SK-N-SH (cell line): ENCODE measurements at regions not wholly inside any gene's neighbourhood (a gene's known extent, or its start where the extent isn't known, plus 50 kb on each side); places are given as distances from the start of the nearest gene placed in this dataset.

Experiments
- CTCF ChIA-PET: fragments of 300-600, 350-600 bp; formaldehyde crosslinking; extraction: SDS; loops from one replicate; lab custom pipeline; 2021; lab: Yijun Ruan, JAX
- POLR2A ChIA-PET: fragments of 350-600 bp; sonication (Branson Sonifier 250); formaldehyde crosslinking; extraction: SDS; loops from one replicate; lab custom pipeline; 2020; ENCODE audit warnings: antibody characterized with exemption, inconsistent platforms; lab: Yijun Ruan, JAX
- DNase-seq: peaks from one replicate; pipeline ENCODE4 v3.0.0; 2012
- H2AFZ ChIP-seq: fragments of 200-600 bp; sonication (generic); 2 replicates; pipeline ENCODE4 v1.8.1; 2016; ENCODE audit warnings: antibody characterized with exemption, mild to moderate bottlenecking, low read depth
- H3F3A ChIP-seq: fragments of 200-600 bp; sonication (generic); replicated peaks from 2 replicates; pipeline ENCODE3; 2016; ENCODE audit warnings: antibody characterized with exemption, mild to moderate bottlenecking; ENCODE audit not compliant: insufficient read depth
- H3K27ac ChIP-seq, 2 experiments: fragments of 200-500 bp in 1 of 2; fragments of 200-600 bp in 1 of 2; sonication (Bioruptor generic) in 1 of 2; sonication (generic), shearing (Covaris generic) in 1 of 2; 2 replicates each; pipeline versions ENCODE4 v1.5.1 to v1.6.1; 2014 to 2016; ENCODE audit warnings: low read depth in 2 of 2, inconsistent platforms in 1 of 2, low read length in 1 of 2, mild to moderate bottlenecking in 1 of 2, mixed read lengths in 1 of 2
- H3K27me3 ChIP-seq: fragments of 200-600 bp; sonication (generic), shearing (Covaris generic); 2 replicates; pipeline ENCODE4 v1.6.1; 2016; ENCODE audit warnings: mixed run types; ENCODE audit not compliant: insufficient read depth
- H3K36me3 ChIP-seq, 2 experiments: fragments of 200-500 bp in 1 of 2; fragments of 200-600 bp in 1 of 2; sonication (Bioruptor generic) in 1 of 2; sonication (generic) in 1 of 2; replicated peaks in 1 of 2; 2 replicates each; pipeline versions ENCODE3 to v1.5.1; 2014 to 2016; ENCODE audit warnings: low read length in 1 of 2, mild to moderate bottlenecking in 1 of 2; ENCODE audit not compliant: insufficient read depth in 2 of 2, control insufficient read depth in 1 of 2
- H3K4me1 ChIP-seq, 2 experiments: fragments of 200-500 bp in 1 of 2; fragments of 200-600 bp in 1 of 2; sonication (Bioruptor generic) in 1 of 2; sonication (generic), shearing (Covaris generic) in 1 of 2; 2 replicates each; pipeline versions ENCODE4 v1.5.1 to v1.6.1; 2014 to 2016; ENCODE audit warnings: low read depth in 1 of 2, low read length in 1 of 2, mixed run types in 1 of 2; ENCODE audit not compliant: insufficient read depth in 2 of 2, control insufficient read depth in 1 of 2
- H3K4me2 ChIP-seq: fragments of 200-600 bp; sonication (generic), shearing (Covaris generic); 2 replicates; pipeline ENCODE4 v1.6.1; 2017; ENCODE audit warnings: mixed run types
- H3K4me3 ChIP-seq, 2 experiments: fragments of 200-500 bp in 1 of 2; fragments of 200-600 bp in 1 of 2; sonication (Bioruptor generic) in 1 of 2; sonication (generic), shearing (Covaris generic) in 1 of 2; 2 replicates each; pipeline versions ENCODE4 v1.5.1 to v1.8.1; 2014 to 2016; ENCODE audit warnings: low read depth in 2 of 2, inconsistent platforms in 1 of 2, low read length in 1 of 2, mild to moderate bottlenecking in 1 of 2, mixed read lengths in 1 of 2, moderate library complexity in 1 of 2
- H3K79me2 ChIP-seq: fragments of 200-600 bp; sonication (generic); 2 replicates; pipeline ENCODE4 v1.8.1; 2017; ENCODE audit warnings: mild to moderate bottlenecking; ENCODE audit not compliant: insufficient read depth
- H3K9ac ChIP-seq: fragments of 200-600 bp; sonication (generic); 2 replicates; pipeline ENCODE4 v1.6.1; 2017; ENCODE audit warnings: mixed run types
- H3K9me2 ChIP-seq: fragments of 200-600 bp; sonication (generic); 2 replicates; pipeline ENCODE4 v1.6.1; 2017; ENCODE audit warnings: mixed run types
- H3K9me3 ChIP-seq: fragments of 200-600 bp; sonication (generic); 2 replicates; pipeline ENCODE4 v1.6.1; 2017; ENCODE audit warnings: mixed run types, mild to moderate bottlenecking, moderate library complexity
- H4K20me1 ChIP-seq: fragments of 200-600 bp; sonication (generic); 2 replicates; pipeline ENCODE4 v1.6.1; 2017; ENCODE audit warnings: mild to moderate bottlenecking, mixed run types; ENCODE audit not compliant: insufficient read depth
- EP300 ChIP-seq, 2 experiments: IDR thresholded peaks; 2 replicates each; pipeline versions ENCODE4 v1.4.0 to v1.6.1; 2012; ENCODE audit warnings: borderline replicate concordance in 1 of 2, low read depth in 1 of 2, low read length in 1 of 2
- FOXM1 ChIP-seq: IDR thresholded peaks from 2 replicates; pipeline ENCODE4 v1.4.0; 2012; ENCODE audit warnings: low read depth, mild to moderate bottlenecking
- GABPA ChIP-seq: IDR thresholded peaks from 2 replicates; pipeline ENCODE4 v1.4.0; 2012; ENCODE audit warnings: low read depth, mild to moderate bottlenecking
- GATA2 ChIP-seq: sonication (generic); formaldehyde crosslinking; IDR thresholded peaks from 2 replicates; pipeline ENCODE4 v1.5.0; 2020; ENCODE audit warnings: mild to moderate bottlenecking, missing genetic modification reagents
- MEF2A ChIP-seq: IDR thresholded peaks from 2 replicates; pipeline ENCODE4 v1.4.0; 2012; ENCODE audit warnings: low read depth, borderline replicate concordance
- NRF1 ChIP-seq: IDR thresholded peaks from 2 replicates; pipeline ENCODE4 v1.6.1; 2012; ENCODE audit warnings: low read depth, mild to moderate bottlenecking, low read length
- SIN3A ChIP-seq: IDR thresholded peaks from 2 replicates; pipeline ENCODE4 v1.6.1; 2012; ENCODE audit warnings: low read depth, mild to moderate bottlenecking, low read length, moderate library complexity, borderline replicate concordance
- SMC3 ChIP-seq: IDR thresholded peaks from 2 replicates; pipeline ENCODE4 v1.6.1; 2012; ENCODE audit warnings: low read depth, low read length, improper control_type of control experiment
- TEAD4 ChIP-seq: IDR thresholded peaks from 2 replicates; pipeline ENCODE4 v1.4.0; 2012; ENCODE audit warnings: mild to moderate bottlenecking, borderline replicate concordance; ENCODE audit not compliant: insufficient read depth
- YY1 ChIP-seq: IDR thresholded peaks from 2 replicates; pipeline ENCODE4 v1.4.0; 2012; ENCODE audit warnings: low read depth, mild to moderate bottlenecking
- WGBS: methylation state at CpG from one replicate; pipeline ENCODE4 v1.1.6; 2017; ENCODE audit warnings: low lambda C conversion rate; 5-methylcytosine and 5-hydroxymethylcytosine counted together
- TF ChIP-seq, protein P1 (sequence below): fragments of 200-600 bp; sonication (generic); IDR thresholded peaks from 2 replicates; pipeline ENCODE4 v1.6.1; 2017; ENCODE audit warnings: antibody characterized with exemption, mild to moderate bottlenecking, moderate library complexity
- TF ChIP-seq, protein P2 (sequence below): IDR thresholded peaks from 2 replicates; pipeline ENCODE4 v1.6.1; 2012; ENCODE audit warnings: mild to moderate bottlenecking, low read depth, low read length, moderate library complexity
- TF ChIP-seq, protein P3 (sequence below): IDR thresholded peaks from 2 replicates; pipeline ENCODE4 v1.4.0; 2012; ENCODE audit warnings: low read depth
- TF ChIP-seq, protein P4 (sequence below): IDR thresholded peaks from 2 replicates; pipeline ENCODE4 v1.4.0; 2012; ENCODE audit warnings: low read depth, borderline replicate concordance

DNA sequence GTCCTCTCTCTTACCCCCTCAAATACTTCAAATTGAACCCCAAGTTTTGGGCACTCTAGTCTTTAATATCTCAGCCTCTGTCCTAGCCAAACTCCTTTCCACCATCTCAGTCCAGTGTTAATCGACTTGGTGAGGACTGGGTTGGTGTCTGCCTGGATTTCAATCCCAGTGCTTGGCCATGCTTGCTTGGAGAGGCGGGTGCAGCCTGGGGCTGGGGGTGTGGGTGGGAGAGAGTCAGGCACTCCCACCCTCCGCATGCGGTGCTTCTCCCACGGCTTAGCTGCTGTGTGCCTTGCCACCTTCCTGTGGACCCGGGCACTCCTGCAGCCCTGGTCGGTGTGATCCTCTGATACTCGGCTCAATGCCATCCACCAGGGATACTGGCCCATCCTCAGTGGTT lies 220.8 kb upstream of the HDAC4 start:
- Histone ChIP-seq H3K27me3 (no peaks in the 10 kb centered on the region), H3K9me2 (no peaks in the 10 kb centered on the region), H3K9me3 (peaks cover 4% of the 10 kb centered on the region; the same call in 1 of the 2 replicates), H3F3A (no peaks in the 10 kb centered on the region), H3K4me2 (no peak overlapping the region), H3K36me3 (no peaks in the 10 kb centered on the region), H3K4me3 (no peak overlapping the region), H3K27ac (no peak overlapping the region), H2AFZ (no peak overlapping the region), H4K20me1 (no peaks in the 10 kb centered on the region), H3K4me1 (peaks cover 0 to 2% of the 10 kb centered on the region in 2 experiments; a peak in 1 of 4 replicates), H3K79me2 (no peaks in the 10 kb centered on the region), H3K9ac (no peak overlapping the region)
- TF ChIP-seq YY1 (no peak), TEAD4 (no peak)
- CTCF ChIA-PET, result no interaction called here
- 63% methylated on average over 8 of the region's 8 CpGs for WGBS
- POLR2A ChIA-PET, result no interaction called here
- no peak for DNase-seq

DNA sequence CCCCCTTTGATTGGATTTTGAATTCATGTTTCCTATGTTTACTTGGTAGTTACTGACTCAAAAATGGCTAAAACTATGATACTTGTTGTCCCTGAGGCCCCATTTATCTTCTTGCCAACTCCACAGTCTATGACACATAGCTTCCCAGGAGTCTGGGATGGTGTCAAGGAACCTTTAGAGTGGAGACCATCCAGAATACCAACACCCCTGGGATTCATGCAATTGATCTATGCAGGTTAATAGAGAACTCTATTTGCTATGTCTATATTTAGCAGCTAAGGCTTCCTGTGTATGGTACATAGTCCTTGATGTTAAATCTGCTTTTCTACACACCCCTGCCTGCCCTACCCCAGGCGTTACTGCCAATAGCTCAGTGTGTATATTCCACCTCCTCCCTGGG lies 218.5 kb upstream of the HDAC4 start:
- TF ChIP-seq, protein P1, sequence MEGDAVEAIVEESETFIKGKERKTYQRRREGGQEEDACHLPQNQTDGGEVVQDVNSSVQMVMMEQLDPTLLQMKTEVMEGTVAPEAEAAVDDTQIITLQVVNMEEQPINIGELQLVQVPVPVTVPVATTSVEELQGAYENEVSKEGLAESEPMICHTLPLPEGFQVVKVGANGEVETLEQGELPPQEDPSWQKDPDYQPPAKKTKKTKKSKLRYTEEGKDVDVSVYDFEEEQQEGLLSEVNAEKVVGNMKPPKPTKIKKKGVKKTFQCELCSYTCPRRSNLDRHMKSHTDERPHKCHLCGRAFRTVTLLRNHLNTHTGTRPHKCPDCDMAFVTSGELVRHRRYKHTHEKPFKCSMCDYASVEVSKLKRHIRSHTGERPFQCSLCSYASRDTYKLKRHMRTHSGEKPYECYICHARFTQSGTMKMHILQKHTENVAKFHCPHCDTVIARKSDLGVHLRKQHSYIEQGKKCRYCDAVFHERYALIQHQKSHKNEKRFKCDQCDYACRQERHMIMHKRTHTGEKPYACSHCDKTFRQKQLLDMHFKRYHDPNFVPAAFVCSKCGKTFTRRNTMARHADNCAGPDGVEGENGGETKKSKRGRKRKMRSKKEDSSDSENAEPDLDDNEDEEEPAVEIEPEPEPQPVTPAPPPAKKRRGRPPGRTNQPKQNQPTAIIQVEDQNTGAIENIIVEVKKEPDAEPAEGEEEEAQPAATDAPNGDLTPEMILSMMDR, result no peak
- TF ChIP-seq, protein P2, sequence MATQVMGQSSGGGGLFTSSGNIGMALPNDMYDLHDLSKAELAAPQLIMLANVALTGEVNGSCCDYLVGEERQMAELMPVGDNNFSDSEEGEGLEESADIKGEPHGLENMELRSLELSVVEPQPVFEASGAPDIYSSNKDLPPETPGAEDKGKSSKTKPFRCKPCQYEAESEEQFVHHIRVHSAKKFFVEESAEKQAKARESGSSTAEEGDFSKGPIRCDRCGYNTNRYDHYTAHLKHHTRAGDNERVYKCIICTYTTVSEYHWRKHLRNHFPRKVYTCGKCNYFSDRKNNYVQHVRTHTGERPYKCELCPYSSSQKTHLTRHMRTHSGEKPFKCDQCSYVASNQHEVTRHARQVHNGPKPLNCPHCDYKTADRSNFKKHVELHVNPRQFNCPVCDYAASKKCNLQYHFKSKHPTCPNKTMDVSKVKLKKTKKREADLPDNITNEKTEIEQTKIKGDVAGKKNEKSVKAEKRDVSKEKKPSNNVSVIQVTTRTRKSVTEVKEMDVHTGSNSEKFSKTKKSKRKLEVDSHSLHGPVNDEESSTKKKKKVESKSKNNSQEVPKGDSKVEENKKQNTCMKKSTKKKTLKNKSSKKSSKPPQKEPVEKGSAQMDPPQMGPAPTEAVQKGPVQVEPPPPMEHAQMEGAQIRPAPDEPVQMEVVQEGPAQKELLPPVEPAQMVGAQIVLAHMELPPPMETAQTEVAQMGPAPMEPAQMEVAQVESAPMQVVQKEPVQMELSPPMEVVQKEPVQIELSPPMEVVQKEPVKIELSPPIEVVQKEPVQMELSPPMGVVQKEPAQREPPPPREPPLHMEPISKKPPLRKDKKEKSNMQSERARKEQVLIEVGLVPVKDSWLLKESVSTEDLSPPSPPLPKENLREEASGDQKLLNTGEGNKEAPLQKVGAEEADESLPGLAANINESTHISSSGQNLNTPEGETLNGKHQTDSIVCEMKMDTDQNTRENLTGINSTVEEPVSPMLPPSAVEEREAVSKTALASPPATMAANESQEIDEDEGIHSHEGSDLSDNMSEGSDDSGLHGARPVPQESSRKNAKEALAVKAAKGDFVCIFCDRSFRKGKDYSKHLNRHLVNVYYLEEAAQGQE, result no peak
- POLR2A ChIA-PET, result no interaction called here
- Histone ChIP-seq H3K9me2 (no peaks in the 10 kb centered on the region), H4K20me1 (no peaks in the 10 kb centered on the region), H3K4me3 (no peak overlapping the region), H3K9me3 (peaks cover 4% of the 10 kb centered on the region; the same call in 1 of the 2 replicates), H3K27me3 (no peaks in the 10 kb centered on the region), H3K9ac (no peak overlapping the region), H2AFZ (no peak overlapping the region), H3K79me2 (no peaks in the 10 kb centered on the region), H3F3A (no peaks in the 10 kb centered on the region), H3K4me2 (no peak overlapping the region), H3K4me1 (no peaks in the 10 kb centered on the region), H3K36me3 (no peaks in the 10 kb centered on the region), H3K27ac (no peak overlapping the region)
- DNase-seq, result no peak
- CTCF ChIA-PET, result interaction anchor here (1.1 kb wide), 1 partner anchor 15 kb away, joined by 3 read pairs; no protein-coding TSS in a partner anchor
- WGBS, result 24% methylated on average over 1 of the region's 1 CpG

DNA sequence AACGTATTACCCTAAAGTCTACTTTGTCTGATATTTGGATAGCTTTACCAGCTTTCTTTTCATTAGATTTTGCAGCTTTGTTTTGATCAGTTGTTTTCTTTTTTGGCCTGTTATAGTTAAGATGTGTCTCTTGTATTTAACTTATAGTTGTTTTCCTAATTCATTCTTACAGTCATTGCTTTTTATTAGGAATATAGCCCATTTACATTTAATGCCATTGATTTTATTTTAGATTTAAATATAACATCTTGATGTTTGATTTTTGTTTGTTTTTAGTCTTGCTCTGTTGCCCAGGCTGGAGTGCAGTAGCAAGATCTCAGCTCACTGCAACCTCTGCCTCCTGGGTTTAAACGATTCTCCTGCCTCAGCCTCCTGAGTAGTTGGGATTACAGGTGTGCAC lies 215.9 kb upstream of the HDAC4 start:
- no peak overlapping the region for H3K4me2 ChIP-seq
- H4K20me1 ChIP-seq, result no peaks in the 10 kb centered on the region
- no peak overlapping the region for H2AFZ ChIP-seq
- POLR2A ChIA-PET, result no interaction called here
- H3K4me1 ChIP-seq, result no peaks in the 10 kb centered on the region
- no peaks in the 10 kb centered on the region for H3F3A ChIP-seq
- H3K79me2 ChIP-seq, result no peaks in the 10 kb centered on the region
- 21% methylated on average over 2 of the region's 2 CpGs for WGBS
- H3K9me3 ChIP-seq, result peaks cover 4% of the 10 kb centered on the region; the same call in 1 of the 2 replicates
- no peaks in the 10 kb centered on the region for H3K9me2 ChIP-seq
- TF ChIP-seq, protein P3, sequence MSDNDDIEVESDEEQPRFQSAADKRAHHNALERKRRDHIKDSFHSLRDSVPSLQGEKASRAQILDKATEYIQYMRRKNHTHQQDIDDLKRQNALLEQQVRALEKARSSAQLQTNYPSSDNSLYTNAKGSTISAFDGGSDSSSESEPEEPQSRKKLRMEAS, result no peak
- no peak for TF ChIP-seq GABPA
- no peak for TF ChIP-seq SMC3
- no peak for TF ChIP-seq MEF2A
- TF ChIP-seq SIN3A, result no peak
- TF ChIP-seq GATA2 (CRISPR knock-in tag), result no peak
- no peak for TF ChIP-seq NRF1
- TF ChIP-seq FOXM1, result no peak
- TF ChIP-seq EP300 (IDR thresholded peaks at IDR 0.05; ENCODE audit: borderline replicate concordance in 1 of 2, low read depth in 1 of 2, low read length in 1 of 2), result no peak
- TF ChIP-seq, protein P4, sequence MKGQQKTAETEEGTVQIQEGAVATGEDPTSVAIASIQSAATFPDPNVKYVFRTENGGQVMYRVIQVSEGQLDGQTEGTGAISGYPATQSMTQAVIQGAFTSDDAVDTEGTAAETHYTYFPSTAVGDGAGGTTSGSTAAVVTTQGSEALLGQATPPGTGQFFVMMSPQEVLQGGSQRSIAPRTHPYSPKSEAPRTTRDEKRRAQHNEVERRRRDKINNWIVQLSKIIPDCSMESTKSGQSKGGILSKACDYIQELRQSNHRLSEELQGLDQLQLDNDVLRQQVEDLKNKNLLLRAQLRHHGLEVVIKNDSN, result no peak
- TF ChIP-seq, all 33 proteins: peak for 0
- Histone ChIP-seq H3K9ac (no peak overlapping the region), H3K27ac (no peak overlapping the region), H3K36me3 (no peaks in the 10 kb centered on the region), H3K4me3 (no peak overlapping the region), H3K27me3 (no peaks in the 10 kb centered on the region)
- CTCF ChIA-PET, result no interaction called here
- no peak for DNase-seq
